HG03558 (cell line): ENCODE measurements at regions not wholly inside any gene's neighbourhood (a gene's known extent, or its start where the extent isn't known, plus 50 kb on each side); places are given as distances from the start of the nearest gene placed in this dataset.

Experiments
- ATAC-seq: cut with Tn5 transposase; IDR thresholded peaks from one replicate; pipeline ENCODE4 v1.9.1; 2021; ENCODE audit warnings: moderate number of reproducible peaks; ENCODE audit not compliant: unreplicated experiment; ENCODE audit errors: extremely low read depth

DNA sequence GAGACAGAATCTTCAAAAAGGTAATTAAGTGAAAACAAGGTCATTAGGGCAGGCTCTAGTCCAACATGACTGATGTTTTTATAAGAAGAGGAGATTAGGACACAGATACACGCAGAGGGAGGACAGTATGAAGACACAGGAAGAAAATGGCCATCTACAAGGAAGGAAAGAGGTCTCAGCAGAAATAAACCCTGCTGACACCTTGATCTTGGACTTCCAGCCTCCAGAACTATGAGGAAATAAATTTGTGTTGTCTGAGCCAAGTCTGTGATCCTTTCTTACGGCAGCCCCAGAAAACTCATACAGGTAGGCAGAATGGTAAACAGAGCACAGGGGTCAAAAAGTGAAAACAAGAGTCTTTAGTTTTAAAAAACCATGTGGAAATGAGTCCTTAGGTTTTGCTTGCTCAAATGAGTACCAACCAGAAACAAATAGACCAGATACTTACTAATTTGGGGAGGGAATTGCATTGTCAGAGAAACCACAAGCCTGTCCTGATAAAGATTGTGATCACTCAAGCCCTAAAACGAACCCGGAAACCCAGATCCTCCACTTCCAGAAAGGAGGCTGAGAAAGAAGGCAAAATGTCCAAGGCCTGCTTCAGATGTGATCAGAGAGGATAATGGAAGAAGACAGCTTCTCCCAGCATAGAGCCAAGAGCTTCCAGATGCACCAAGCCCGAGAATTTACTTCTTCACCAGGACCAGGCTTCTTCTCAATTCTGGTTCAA, 93.9 kb downstream of the DUSP6 start:
- no peak for ATAC-seq

DNA sequence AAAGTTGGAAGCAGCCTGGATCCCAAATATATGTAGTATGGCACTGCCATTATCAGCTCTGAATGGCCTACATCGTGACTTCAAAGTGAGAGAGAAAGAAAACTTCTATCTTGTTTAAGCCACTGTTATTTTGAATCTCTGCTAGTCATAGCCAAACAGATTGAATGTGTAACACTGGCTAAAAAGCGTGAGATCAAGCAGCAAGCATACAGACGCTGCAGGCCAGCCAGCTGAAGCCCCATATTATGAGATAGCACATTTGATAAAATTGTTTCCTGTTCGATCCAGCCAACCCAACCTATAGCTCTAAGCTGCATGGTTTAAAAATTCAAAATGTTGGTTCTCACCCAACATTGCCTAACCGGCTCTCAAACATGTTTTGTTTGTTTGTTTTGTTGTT, 95.0 kb downstream of the DUSP6 start:
- ATAC-seq = no peak

DNA sequence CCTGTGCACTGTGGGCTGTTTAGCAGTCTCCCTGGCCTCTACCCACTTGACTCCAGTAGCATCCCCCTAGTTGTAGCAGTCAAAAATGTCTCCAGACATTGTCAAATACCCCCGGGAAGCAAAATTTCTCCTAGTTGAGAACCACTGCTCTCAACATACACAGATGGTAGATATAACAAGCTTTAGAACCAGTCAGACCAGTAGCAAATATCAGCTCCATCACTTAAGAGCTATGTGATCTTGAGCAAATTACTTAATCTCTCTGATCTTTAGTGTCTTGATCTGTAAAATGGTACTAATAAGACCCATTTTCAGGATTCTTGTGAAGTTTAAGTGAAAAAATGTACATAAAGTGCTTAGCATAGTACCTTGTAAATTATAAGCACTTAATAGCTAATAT, 96.2 kb downstream of the DUSP6 start:
- ATAC-seq = no peak

DNA sequence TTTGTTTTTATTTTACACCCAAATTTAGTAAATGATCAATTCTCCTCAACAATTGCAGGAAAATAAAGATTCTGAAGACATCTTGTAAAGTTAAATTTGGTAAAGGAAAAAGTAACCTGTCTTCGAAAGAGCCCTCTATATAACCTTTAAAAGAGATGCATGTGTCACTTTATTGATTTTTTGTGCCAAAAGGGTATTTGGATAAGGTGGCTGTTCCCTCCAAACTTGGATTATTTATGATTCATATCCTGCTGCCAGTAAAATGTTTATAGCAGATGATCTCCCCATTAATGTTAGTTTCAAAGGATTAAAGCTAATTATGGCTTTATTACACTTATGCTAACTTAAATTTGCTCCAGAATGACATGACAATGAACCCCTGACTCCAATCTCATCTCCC, 98.8 kb downstream of the DUSP6 start:
- no peak for ATAC-seq

DNA sequence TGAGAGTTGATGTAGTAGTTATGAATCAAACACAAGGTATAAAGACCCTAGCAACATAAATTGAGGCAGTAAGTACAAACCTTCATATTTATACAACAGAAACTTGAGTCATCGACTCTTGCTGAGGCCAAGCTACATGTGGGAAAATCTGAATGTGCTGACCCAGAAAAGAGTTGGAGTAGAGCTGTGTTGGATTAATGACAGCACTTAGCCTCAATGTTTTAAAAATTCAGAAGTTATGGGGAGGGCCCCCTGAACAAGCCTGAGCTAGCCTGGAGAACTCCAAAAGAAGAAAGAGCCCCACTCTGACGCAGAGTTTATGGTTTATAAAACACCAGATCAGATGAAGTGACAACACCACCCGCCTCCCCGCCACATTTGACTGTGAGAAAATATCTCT, 100.0 kb downstream of the DUSP6 start:
- ATAC-seq = no peak

DNA sequence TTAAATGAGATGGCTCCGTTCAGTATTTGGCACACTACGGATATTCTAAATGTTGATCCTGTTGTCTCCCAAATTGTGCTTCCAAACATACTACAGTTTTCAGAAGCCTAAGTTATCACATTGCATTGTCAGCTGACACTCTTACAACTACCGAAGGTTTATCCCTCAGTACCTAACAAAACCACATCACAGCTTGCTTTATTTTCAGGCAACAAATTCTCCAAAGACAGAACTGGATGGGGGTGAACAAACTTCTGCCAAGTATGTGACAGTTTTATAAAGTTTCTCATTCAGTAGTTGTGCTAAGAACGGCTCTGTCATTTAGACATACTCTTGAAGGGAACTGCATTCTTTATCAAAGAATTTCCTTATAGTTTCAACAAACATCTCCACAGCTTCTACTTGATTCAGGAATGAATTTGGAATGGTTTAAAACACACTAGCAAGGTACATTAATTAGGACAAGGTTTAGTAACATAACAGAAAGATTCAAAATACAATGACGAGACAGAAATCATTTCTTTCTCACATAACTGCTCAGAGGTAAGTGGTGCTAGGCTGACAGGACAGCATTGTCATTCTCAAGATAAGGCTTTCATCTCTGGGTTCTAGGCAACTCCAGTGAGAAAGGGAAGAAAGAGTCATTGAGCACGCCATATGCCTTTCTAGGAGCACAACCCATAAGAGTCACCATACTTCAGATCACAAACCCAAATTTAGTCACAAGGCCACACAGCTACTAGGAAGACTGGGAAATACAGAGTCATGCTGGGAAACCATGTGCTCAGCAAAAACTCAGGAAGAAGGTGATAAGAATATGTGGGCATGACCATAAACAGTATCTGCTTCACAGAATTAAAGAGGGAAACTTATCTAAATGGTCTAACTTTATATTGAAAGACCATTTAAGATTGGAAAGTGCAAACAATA, 100.7 kb downstream of the DUSP6 start:
- ATAC-seq = no peak

DNA sequence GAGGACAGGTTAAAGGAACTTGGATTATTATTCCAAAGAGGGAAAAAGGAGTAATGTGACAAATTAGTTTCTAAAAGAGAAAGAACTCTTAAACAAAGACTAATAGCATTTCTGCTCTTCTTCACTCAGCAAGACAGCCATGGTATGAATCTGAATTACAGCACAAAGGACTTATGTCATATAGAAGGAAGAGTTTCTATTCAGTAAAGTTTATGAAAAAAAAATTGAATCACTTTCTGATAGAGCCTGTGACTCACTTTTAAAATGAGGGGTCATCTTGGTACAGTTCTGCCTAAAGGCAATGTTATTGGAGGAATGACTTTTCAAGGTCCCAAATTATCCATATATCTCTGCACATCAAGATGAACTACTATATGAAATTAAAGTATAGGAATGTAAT, 101.7 kb downstream of the DUSP6 start:
- no peak for ATAC-seq

DNA sequence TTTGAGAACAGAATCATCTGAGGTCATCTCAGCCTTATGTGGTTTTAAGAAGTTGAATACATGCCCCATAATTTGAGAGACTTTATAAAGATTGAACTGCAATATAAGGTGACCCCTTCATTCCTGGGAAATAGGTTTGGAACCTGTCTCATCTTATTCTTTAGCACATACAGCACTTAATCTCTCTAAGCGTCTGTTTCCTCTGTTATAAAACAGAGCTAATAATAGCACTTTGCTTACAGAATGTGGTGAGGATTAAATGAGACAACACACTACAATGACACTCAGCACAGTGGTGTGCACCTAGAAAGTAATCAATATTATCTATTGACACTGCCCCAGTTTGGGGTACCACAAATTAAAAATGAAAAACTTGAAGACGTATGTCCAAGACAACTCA, 102.1 kb downstream of the DUSP6 start:
- no peak for ATAC-seq

DNA sequence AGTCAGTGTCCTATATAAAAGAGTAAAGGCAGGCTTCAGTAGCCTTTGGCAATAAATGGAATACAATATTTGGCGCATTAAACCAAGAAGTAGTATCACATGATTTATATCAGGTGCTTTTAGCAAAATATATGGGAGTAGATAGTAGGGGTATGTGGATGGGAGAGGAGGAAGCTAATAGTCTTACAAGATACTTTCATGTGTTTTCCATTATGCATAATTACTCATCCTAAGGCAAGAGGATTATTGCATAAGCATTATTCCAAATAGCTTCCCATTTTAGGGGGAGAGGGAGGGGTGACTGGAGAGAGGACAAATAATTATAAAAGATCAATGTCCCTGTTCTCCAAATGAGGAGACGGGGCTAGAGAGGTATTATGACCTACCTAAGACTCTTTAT, 104.3 kb downstream of the DUSP6 start:
- ATAC-seq = no peak

DNA sequence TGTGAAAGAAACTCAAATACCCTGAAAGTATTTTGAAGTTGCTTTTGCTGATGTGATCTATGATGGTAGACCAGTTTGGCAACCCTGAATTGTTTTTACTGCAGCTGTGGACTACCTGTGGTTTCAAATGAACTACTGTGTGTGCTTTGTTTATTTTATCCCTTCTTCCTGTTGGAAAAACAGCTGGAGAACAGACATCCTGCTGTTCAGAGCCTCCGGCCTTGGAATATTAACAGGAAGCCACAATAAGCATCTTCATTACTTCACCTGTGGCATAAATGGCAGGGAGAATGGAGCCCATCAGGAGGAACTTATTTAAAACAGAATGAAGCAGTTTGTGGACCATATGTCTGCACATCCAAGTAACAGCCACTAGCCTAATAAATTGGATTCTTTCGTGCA, 104.8 kb downstream of the DUSP6 start:
- ATAC-seq = no peak

DNA sequence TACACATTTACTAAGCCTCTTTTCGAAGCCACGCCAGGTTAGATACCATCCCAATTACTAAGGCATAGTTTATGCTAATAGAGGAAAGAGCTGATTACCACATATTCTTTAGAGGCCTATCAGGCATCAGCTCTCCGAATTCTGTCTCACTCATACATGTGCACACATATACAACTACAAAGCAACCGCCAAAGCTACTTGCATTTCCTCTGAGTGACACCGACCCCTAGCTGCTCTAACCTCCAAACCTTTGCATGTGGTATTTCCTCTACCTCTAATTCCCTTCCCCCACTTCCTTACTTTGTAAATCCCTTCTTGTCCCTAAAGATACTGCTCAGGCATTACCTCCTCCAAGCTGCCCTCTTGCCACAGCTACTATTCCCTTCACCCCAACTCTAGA, 107.2 kb downstream of the DUSP6 start:
- ATAC-seq = no peak

DNA sequence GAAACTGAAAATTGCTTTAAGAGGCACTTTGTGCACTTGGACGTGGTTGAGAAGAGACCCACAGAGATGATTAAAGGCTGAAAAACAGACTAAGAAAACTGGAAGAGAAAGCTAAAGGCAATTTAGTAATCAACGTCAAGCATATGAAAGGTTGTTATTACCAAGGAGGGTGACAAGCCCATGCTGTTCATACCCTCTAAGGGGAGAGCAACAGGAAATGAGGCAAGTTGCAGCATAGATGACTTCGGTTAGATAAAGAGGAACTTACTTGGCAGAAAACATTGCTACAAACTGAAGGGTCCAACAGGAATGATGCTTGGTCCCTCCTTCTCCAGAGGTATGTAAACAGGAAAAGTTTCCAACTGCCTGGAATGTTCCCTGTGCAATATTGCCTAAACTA, 107.8 kb downstream of the DUSP6 start:
- ATAC-seq = no peak

DNA sequence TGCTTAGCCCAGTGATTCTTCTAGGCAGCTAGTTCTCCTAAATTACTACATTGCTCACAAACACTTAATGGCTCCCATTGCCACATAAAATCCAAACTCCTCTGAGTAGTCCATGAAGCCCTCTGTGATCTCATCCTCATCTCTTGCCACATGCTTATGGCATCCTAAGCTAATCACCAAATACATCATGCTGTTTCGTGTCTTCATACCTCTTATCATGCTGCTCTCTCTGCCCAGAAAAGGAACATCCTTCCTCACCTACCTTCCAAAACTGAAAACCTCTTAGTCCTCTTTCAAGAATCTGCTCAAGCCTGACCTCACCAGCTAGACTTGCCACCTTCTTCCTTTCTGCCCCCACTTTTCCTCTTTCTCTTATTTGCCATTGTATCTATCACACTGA, 108.5 kb downstream of the DUSP6 start:
- ATAC-seq = no peak

DNA sequence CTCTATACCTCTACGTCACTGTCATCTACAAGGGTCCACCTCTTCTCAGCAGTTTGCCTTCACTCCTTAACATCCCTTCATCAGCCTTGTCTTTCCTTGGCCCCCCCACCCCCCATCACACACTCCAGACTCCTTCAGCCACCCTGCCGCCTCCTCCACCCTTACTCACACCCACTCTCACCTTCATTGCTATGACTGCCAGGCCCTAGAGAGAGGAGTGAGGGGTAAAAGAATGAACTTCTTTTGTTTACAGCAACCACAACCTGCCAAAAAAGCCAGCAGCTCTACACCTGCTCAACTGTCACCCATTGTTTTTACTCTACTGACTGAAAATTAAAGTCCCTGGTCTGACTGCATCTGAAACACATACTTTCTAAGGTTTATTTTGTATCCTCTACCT, 112.8 kb downstream of the DUSP6 start:
- ATAC-seq = no peak

DNA sequence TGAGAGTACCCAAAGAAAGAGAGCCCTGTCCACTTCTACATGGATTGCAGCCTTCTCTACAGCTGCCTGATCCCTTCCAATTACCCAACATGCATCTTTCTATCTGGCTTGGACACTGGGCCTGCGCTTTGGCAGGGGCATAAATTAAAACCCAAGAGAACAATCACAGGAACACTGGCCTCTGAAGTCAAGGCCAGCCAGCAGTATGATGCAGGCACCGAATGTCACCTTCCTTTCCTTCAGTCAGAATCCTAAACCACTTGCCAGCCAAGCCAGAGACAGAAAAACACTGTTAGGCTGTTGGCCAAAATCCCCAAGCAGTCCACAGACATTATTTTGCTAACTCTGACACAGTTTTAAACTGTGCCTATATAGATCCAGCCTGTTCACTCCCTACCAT, 113.7 kb downstream of the DUSP6 start:
- no peak for ATAC-seq

DNA sequence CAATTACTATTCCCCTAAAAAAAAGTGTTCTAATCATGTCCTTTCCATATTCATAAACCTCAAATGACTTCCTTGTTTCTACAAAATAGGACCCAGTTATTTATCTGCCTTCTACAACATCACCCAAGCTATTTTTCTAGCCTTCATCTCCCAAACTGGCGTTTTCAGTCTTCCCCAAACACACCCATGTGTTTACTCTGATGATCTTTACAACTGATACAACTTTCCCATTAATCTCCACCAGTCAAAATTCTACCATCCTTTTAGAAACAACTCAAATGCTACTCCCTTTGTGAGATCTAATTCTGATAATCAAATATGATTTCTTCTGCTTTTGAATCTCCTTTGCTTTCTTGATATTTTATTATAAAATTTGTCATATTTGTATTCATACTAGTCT, 114.5 kb downstream of the DUSP6 start:
- ATAC-seq = no peak

DNA sequence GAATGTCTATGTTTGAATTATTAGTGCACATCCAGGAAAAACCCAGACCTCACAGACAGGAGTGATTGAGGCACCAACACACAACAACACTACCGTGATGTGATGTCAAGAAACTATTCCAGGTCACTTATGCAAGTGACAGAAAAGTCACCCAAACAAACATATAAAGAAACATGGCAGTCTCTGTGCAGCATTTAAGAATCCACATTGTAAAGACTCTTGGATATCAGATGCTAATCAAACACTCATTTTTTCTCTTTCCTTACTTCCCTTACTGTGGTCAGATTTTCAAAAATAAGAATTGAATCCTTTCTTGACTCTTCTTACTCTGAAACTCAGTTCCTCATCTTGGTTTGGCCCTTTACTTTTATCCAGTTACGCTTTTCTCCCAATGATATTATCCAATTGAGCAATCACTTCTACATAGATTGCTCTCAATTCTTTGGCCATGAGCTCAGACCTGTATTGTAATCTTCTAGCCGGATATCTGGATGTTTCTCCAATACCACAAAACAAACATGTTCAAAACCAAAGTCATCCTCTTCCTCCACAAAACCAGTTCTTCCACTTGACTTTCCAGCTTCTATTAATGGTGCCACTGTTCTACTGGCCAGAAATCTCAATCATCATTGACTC, 115.4 kb downstream of the DUSP6 start:
- ATAC-seq = no peak

DNA sequence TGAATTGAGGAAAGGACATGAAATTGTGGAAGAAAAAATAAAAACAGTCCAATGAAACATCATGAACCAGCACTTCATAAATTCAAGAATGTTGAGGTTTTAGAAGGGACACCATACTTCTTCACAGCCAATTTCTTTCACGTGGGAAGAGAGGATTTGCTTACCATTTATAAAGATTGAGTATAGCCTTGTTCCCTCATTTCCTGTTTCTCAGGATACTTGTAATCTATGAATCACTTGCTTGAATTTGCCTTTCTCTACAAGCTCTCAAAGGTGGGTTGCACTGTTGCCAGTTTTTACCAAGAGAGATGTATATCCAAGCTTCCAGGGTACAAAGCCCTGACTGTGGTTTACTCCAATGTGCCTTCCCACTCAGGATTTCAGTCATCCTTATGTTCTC, 116.1 kb downstream of the DUSP6 start:
- ATAC-seq = no peak

DNA sequence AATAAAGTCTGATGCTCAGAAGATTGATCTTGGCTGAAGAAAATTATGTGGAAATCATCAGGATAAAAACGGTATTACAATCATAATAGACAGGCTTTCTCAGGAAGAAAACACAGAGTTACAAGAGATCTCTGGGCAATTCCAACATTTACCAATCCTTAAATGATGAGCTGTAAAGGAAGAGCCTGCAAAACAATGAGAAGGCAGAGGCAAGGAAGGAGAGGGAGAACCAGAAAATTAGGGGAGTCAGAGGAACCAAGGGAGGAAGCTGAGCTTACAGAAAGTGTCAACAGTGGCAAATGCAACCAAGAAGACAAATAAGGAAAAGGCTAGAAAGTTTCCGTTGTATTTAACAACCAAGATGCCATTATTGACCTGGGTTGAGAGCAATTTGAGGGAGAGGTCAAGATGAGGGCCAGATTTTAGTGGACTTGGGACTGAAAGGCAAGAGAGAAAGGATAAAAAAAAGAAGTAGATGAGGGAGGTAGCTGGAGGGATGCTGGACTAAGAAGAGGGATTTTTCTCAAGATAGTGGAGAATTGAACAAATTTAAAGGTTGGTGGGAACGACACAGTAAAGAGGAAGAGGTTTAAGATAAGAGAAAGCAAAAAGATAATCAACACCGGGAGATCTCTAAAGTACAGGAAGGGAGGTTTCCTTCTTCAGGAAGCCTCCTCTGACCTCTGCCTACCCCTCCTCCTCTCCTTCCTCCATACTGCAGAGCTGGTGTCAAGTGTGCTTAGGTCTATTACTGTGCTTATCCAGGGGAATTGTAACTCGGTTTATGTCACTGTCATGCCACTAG, 116.9 kb downstream of the DUSP6 start:
- ATAC-seq = no peak

DNA sequence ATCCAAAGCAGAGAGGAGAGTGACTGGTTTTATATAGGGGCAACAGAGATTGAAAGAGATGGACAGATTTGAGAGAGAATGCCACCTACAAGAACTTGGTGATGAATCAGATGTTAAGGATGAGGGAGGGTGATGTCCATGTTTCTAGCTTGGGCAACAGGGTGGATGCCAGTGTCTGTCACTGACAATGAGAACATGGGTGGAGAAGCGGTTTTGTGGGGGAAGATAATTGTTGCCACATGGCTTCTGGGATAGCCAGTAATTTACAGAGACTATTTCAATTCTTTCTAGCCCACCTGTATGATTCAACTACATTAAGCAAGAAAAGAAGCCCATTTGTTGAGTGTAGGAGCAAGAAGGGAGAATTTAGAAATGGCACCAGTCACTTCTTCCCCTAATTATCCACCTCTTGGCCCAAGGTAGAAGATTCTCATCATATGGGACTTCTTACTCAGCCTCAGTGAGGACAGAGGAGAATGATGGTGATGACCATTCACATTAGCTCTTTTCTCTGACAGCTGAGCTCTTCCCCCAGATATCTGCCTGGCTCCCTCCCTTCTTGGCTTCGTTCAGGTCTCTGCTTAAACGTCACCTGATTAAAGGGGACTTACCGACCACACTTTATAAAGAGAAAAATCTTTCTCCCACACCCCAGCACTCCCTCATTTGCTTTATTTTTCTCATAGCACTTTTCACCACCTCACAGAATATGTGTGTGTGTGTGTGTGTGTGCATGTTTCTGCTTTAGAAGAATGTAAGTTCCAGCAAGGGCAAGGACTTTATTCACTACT, 117.8 kb downstream of the DUSP6 start:
- ATAC-seq = no peak
